GM12873 (cell line): ENCODE measurements at regions not wholly inside any gene's neighbourhood (a gene's known extent, or its start where the extent isn't known, plus 50 kb on each side); places are given as distances from the start of the nearest gene placed in this dataset.

Experiments
- CTCF ChIP-seq: IDR thresholded peaks from 2 replicates; pipeline ENCODE4 v1.5.1; 2012; ENCODE audit warnings: low read depth, mild to moderate bottlenecking, moderate library complexity, low read length, control low read depth; ENCODE audit not compliant: insufficient read depth; ENCODE audit errors: missing control alignments

DNA sequence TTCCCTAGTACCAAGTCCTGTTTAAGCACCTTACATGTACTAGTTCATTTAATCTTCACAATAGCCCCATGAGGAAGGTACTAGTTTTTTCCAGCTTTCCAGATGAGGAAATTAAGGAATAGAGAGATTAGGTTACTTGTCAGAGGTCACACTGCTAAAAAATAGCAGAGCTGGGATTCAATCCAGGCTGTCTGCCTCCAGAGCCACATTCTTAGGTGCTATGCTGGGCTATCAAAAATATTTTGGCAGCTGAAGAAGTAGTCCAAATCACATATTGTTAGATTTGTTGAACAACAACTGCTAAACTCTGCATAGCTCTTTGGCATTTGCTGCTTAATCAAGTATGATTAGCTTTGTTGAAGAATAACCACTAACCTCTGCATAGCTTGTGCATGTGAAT is 591.5 kb upstream of the KLF4 start:
- no peak for TF ChIP-seq CTCF

DNA sequence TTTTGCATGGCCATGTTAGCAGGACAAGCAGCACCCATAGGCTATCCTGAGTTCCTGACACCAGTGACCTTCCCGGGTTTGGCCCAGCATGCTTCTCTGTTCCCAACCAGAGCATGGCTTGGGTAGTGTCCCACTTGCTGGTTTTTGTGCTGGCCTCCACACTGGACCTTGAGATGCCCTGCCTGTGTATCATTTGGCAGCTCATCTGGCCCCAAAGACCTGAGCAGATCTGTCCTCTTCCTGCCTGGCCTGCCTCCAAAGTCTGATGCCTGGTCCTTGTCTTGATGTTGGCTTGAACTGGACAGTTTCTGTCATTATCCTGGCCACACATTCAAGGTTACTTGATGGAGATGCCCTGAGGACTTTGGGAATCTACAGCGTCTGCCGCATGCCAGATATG is 590.7 kb upstream of the KLF4 start:
- TF ChIP-seq CTCF, result no peak

DNA sequence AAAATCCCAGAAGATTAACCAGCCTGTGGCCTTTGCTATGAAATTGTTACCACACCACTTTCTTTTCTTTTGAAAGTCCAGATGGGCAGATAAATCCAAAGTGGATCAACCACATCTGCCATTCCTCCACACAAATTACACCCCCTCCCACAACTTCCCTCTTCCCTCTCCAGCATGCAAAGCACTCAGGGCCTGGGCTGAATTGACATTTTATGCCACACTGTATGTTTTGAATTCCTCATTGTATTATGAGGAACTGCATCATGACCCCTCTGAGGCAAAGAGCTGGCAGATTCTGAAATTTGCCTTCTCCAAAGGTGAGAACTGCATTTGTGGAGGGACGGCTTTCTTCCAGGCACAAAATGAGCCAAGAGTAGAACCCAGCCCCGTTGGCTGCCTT is 589.2 kb upstream of the KLF4 start:
- TF ChIP-seq CTCF, result no peak

- no peak for TF ChIP-seq CTCF
Measured at GRCh38 chr9:108078375-108078774, 588.8 kb upstream of the KLF4 start.

DNA sequence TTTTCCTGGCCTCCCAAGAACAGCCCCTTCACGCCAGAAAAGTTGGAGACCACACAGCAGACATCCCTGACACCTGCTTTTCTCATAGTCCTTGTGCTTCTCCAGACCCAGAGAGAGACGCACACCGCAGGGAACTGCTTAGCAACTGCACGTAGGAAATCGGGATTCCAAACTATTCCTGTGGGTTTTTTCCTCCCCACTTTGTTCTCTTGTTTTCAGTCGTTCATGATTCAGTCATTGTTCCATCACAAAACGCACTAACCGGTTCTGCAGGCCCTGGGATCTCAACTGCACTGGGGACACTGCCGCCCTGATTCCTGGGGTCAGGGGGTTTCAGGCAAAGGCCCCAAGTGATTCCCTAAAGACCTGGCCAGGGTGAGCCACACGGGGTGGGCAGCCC is 588.0 kb upstream of the KLF4 start:
- no peak for TF ChIP-seq CTCF

- TF ChIP-seq CTCF, result no peak
Measured at GRCh38 chr9:108074900-108075299, 585.3 kb upstream of the KLF4 start.

- no peak for TF ChIP-seq CTCF
Measured at GRCh38 chr9:108073823-108074222, 584.3 kb upstream of the KLF4 start.

DNA sequence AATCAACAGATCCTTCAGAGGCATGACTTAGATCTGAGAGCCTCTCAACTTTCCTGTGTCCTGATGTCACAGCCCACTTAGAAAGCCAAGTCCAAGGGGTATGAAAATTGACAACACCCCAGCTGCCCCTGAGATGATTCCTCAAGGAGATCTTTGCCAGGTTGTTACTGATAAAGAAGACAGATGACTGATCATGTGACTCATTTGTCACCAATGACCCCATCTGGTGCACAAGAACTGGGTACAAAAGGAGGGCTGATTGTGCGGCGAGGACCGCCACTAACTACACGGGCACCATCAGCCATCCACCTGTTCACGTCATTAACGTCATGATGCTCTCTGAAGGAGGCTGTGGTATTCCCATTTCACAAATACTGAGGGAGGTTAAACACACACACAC is 583.2 kb upstream of the KLF4 start:
- TF ChIP-seq CTCF, result no peak
